T-helper 2 cell treated with Interferon-gamma antibody and Interleukin-4, amounts not matched to agents 5 μg/mL and 100 μg/mL, for 36 hours (primary cell): ENCODE measurements at regions not wholly inside any gene's neighbourhood (a gene's known extent, or its start where the extent isn't known, plus 50 kb on each side); places are given as distances from the start of the nearest gene placed in this dataset.

ENCODE experiments used
- DNase-seq: peaks from one replicate; pipeline ENCODE4 v3.0.0; 2021; ENCODE audit warnings: low spot score
- H3K27ac Mint-ChIP-seq: one replicate; pipeline ENCODE4 v1.8.0; 2021; ENCODE audit warnings: mild to moderate bottlenecking, mixed read lengths
- H3K27me3 Mint-ChIP-seq: one replicate; pipeline ENCODE4 v1.8.0; 2021; ENCODE audit warnings: low read depth, mixed read lengths
- H3K36me3 Mint-ChIP-seq: one replicate; pipeline ENCODE4 v1.8.0; 2021; ENCODE audit warnings: low read depth, mixed read lengths
- H3K4me1 Mint-ChIP-seq: one replicate; pipeline ENCODE4 v1.8.0; 2021; ENCODE audit warnings: low read depth, mixed read lengths
- H3K4me3 Mint-ChIP-seq: one replicate; pipeline ENCODE4 v1.8.0; 2022; ENCODE audit warnings: mild to moderate bottlenecking, moderate library complexity, mixed read lengths
- H3K9me3 Mint-ChIP-seq: one replicate; pipeline ENCODE4 v1.8.0; 2021; ENCODE audit warnings: mixed read lengths

- H3K4me3 Mint-ChIP-seq: no peak overlapping the region
- no peaks in the 10 kb centered on the region for H3K4me1 Mint-ChIP-seq
- no peak for DNase-seq
- H3K36me3 Mint-ChIP-seq: no peaks in the 10 kb centered on the region
- no peak overlapping the region for H3K27ac Mint-ChIP-seq
- H3K9me3 Mint-ChIP-seq: no peaks in the 10 kb centered on the region
- no peaks in the 10 kb centered on the region for H3K27me3 Mint-ChIP-seq
These were observed 722.6 kb downstream of the ARAP2 start for GRCh38 chr4:35521682-35522081.

DNA sequence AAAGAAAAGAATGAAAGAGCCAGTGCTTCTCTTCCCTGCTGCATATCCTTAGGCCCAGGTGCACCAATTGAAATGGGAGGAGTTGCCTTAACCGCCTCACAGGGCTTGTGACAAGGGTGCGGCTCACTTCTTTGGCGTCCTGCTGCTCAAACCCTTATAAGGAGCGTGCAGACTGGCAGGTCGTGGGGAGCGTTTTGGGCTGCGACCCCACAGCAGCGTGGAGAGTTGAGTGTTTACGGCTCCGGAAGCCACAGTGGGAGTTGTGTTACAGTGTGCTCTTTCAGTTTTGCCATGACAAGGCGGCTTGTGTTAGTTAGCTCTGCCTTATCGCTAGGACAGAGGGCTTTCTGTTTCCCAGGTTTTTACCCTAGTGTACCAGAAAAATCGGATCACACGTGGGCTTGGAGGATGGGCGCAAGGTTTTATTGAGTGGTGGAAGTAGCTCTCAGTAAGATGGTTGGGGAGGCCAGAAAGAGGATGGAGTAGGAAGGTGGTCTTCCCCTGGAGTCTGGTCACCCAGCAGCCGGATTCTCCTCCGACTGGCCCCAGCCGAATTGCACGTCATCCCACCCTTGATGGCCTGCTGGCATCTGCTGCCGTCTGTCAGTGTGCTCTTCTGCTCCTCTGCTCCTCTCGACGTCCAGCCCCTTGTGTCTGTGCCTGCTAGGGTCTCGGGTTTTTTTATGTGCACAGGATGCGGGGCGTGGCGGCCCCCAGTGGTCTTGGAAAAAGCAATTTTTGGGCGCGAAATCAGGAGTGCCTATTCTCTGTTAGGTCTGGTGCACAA, 718.9 kb downstream of the ARAP2 start:
- no peak for DNase-seq
- Mint-ChIP-seq H3K4me1 (no peaks in the 10 kb centered on the region), H3K36me3 (no peaks in the 10 kb centered on the region), H3K27ac (no peak overlapping the region), H3K27me3 (no peaks in the 10 kb centered on the region), H3K9me3 (peaks cover 5% of the 10 kb centered on the region), H3K4me3 (no peak overlapping the region)

DNA sequence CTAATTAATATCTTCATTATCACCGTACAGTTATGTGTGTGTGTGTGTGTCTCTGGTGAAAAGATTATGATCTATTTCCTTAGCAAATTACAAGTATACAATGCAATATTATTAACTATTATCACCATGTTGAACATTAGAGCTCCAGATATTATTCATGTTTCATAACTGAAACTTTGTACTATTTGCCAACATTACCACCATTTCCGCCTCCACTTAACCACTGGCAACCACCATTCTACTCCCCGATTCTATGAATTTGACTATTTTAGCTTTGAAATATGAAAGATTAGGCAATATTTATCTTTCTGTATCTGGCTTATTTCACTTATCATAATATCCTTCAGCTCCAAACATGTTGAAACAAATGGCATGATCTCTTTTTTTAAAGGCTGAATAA, 717.9 kb downstream of the ARAP2 start:
- Mint-ChIP-seq H3K36me3 (no peaks in the 10 kb centered on the region), H3K4me3 (no peak overlapping the region), H3K9me3 (peaks cover 5% of the 10 kb centered on the region), H3K4me1 (no peaks in the 10 kb centered on the region), H3K27ac (no peak overlapping the region), H3K27me3 (no peaks in the 10 kb centered on the region)
- DNase-seq: no peak

- Mint-ChIP-seq H3K27ac (no peak overlapping the region), H3K4me1 (no peaks in the 10 kb centered on the region)
These were observed 709.4 kb downstream of the ARAP2 start for GRCh38 chr4:35534962-35535361.

DNA sequence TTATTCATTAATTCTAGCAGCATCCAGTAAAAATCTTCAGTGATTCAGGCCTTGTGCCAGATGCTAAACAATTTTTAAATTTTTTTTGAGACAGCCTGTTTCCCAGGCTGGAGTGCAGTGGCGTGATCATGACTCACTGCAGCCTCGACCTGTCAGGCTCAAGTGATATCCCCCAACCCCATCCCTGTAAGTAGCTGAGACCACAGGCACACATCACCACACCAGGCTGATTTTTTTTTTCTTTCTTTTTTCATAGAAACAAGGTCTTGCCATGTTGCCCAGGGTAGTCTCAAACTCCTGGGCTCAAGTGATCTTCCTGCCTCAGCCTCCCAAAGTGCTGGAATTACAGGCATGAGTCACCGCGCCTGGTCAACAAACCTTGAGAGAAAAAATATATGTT, 705.5 kb downstream of the ARAP2 start:
- no peak for DNase-seq
- no peaks in the 10 kb centered on the region for H3K4me1 Mint-ChIP-seq
- no peaks in the 10 kb centered on the region for H3K27me3 Mint-ChIP-seq
- H3K36me3 Mint-ChIP-seq: no peaks in the 10 kb centered on the region
- no peak overlapping the region for H3K4me3 Mint-ChIP-seq
- H3K9me3 Mint-ChIP-seq: peaks cover 16% of the 10 kb centered on the region
- H3K27ac Mint-ChIP-seq: no peak overlapping the region

More at GRCh38 chr4:35534962-35535361, 709.4 kb downstream of the ARAP2 start:
- no peak for DNase-seq
- Mint-ChIP-seq H3K27me3 (no peaks in the 10 kb centered on the region), H3K9me3 (peaks cover 1% of the 10 kb centered on the region), H3K4me3 (no peak overlapping the region), H3K36me3 (no peaks in the 10 kb centered on the region)

- Mint-ChIP-seq H3K4me1 (no peaks in the 10 kb centered on the region), H3K4me3 (no peak overlapping the region), H3K9me3 (peaks cover 16% of the 10 kb centered on the region), H3K36me3 (no peaks in the 10 kb centered on the region), H3K27ac (no peak overlapping the region), H3K27me3 (no peaks in the 10 kb centered on the region)
- no peak for DNase-seq
These were observed 704.8 kb downstream of the ARAP2 start for GRCh38 chr4:35539404-35540055.

GRCh38 chr4:35541146-35541887, 703.0 kb downstream of the ARAP2 start:
- Mint-ChIP-seq H3K27me3 (no peaks in the 10 kb centered on the region), H3K4me3 (no peak overlapping the region), H3K9me3 (peaks cover 16% of the 10 kb centered on the region), H3K27ac (no peak overlapping the region), H3K36me3 (no peaks in the 10 kb centered on the region), H3K4me1 (no peaks in the 10 kb centered on the region)
- no peak for DNase-seq

- Mint-ChIP-seq H3K4me1 (no peaks in the 10 kb centered on the region), H3K4me3 (no peak overlapping the region), H3K9me3 (peaks cover 16% of the 10 kb centered on the region), H3K27ac (no peak overlapping the region), H3K36me3 (no peaks in the 10 kb centered on the region), H3K27me3 (no peaks in the 10 kb centered on the region)
- DNase-seq: no peak
These were observed 702.5 kb downstream of the ARAP2 start for GRCh38 chr4:35541888-35542213.

DNA sequence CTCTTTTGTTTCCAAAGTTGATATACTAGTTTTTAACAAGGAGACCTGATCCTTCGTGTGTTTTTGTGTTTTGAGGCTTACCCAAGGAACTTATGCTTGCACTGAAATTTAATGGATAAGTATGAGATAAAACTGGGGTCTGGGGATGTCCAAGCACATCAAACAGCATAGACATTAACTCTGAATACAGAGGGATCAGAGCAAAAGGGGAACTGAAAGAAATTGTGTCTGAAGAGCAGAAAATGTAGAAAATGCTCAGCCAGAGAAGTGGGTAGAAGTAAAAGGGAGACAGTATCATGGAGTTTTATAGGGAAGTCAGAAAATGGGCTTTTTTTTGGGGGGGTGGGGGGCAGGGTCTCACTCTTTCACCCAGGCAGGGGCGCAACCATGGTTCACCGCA, 695.4 kb downstream of the ARAP2 start:
- Mint-ChIP-seq H3K36me3 (no peaks in the 10 kb centered on the region), H3K4me1 (no peaks in the 10 kb centered on the region), H3K27me3 (no peaks in the 10 kb centered on the region), H3K9me3 (peaks cover 7% of the 10 kb centered on the region), H3K4me3 (no peak overlapping the region), H3K27ac (no peak overlapping the region)
- no peak for DNase-seq

- Mint-ChIP-seq H3K27ac (no peak overlapping the region), H3K9me3 (peaks cover 9% of the 10 kb centered on the region), H3K36me3 (no peaks in the 10 kb centered on the region), H3K4me3 (no peak overlapping the region), H3K4me1 (no peaks in the 10 kb centered on the region), H3K27me3 (no peaks in the 10 kb centered on the region)
- no peak for DNase-seq
These were observed 687.9 kb downstream of the ARAP2 start for GRCh38 chr4:35556387-35556786.

- Mint-ChIP-seq H3K9me3 (peaks cover 9% of the 10 kb centered on the region), H3K4me3 (no peak overlapping the region), H3K4me1 (no peaks in the 10 kb centered on the region), H3K27ac (no peak overlapping the region), H3K27me3 (no peaks in the 10 kb centered on the region), H3K36me3 (no peaks in the 10 kb centered on the region)
- no peak for DNase-seq
These were observed 684.6 kb downstream of the ARAP2 start for GRCh38 chr4:35559559-35560365.

DNA sequence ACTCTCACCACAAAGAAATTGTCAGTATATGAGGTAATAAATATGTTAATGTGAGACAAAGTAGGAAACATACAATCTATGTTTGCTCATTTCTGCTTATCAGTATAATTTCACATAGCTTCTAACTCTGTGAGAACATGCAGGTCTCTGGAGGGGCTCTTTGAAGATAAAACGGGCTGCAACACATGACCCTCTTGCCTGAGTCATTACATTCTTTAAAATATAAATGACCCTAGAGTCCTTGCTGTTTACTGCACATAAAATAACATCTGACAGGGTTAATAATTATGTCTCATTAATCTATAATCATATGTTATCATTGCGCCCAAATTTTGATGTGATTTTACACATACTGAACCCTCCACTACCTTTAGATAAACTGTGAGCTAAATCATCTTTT, 681.5 kb downstream of the ARAP2 start:
- no peaks in the 10 kb centered on the region for H3K4me1 Mint-ChIP-seq
- no peak overlapping the region for H3K27ac Mint-ChIP-seq
- no peak for DNase-seq
- peaks cover 9% of the 10 kb centered on the region for H3K9me3 Mint-ChIP-seq
- H3K4me3 Mint-ChIP-seq: no peak overlapping the region
- no peaks in the 10 kb centered on the region for H3K36me3 Mint-ChIP-seq
- no peaks in the 10 kb centered on the region for H3K27me3 Mint-ChIP-seq

- no peak for DNase-seq
- Mint-ChIP-seq H3K4me3 (no peak overlapping the region), H3K36me3 (no peaks in the 10 kb centered on the region), H3K9me3 (no peaks in the 10 kb centered on the region), H3K27ac (no peak overlapping the region), H3K4me1 (no peaks in the 10 kb centered on the region), H3K27me3 (no peaks in the 10 kb centered on the region)
These were observed 678.7 kb downstream of the ARAP2 start for GRCh38 chr4:35565640-35566039.

DNA sequence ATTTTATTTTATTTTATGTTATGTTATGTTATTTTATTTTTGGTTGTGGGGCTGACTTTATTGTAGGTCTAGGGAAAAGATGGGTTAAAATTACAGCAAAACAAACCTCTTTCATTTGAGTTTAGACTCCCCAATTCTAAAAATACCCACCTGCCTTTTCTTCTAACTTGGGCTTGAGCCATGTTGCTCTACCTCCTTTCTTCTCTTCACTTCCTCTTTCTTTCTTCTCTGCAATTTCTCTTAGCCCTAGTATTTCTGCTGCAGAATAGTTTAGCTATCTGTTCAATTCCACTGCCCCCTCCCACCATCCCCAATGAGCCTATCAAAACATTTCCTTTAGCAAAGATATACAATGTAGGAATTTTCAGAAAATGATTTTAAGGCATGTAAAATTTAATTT, 653.3 kb downstream of the ARAP2 start:
- peaks cover 4% of the 10 kb centered on the region for H3K9me3 Mint-ChIP-seq
- no peak overlapping the region for H3K27ac Mint-ChIP-seq
- no peaks in the 10 kb centered on the region for H3K4me1 Mint-ChIP-seq
- no peaks in the 10 kb centered on the region for H3K27me3 Mint-ChIP-seq
- H3K4me3 Mint-ChIP-seq: no peak overlapping the region
- H3K36me3 Mint-ChIP-seq: no peaks in the 10 kb centered on the region
- DNase-seq: no peak
